ENCODE measurements at regions not wholly inside any gene's neighbourhood (a gene's known extent, or its start where the extent isn't known, plus 50 kb on each side); places are given as distances from the start of the nearest gene placed in this dataset.
A peak's percentile ranks its signal among the peaks of the same experiment; 100 is the strongest.

- Histone ChIP-seq H3K36me3 (ENCODE audit: insufficient read depth in 1 of 2, low read depth in 1 of 2) (no peaks in the 10 kb centered on the region), H3K27ac (peak overlapping the region; percentile 85), H3K9me3 (no peaks in the 10 kb centered on the region), H3K4me3 (peak overlapping the region; percentile 39), H3K27me3 (ENCODE audit: insufficient read depth in 3 of 3, low read length in 2 of 3) (no peaks in the 10 kb centered on the region), H3K4me1 (peaks cover 57% of the 10 kb centered on the region)
- WGBS, 3 donors = 69 to 79% (median 71%) methylated on average over 8 of the region's 8 CpGs
- DNase-seq (no peak), ATAC-seq (peak in 1 of 4 donors; percentile 21)
- TF ChIP-seq CTCF (IDR thresholded peaks at IDR 0.05) = no peak
- intact Hi-C loops (cut with DNase I) = loop anchor here in 1 of 2 donors (2.0 to 5.0 kb wide), 3 partner anchors 41 to 71 kb away; partner anchors contain the start of gene LGALSL
Observed at GRCh38 chr2:64403426-64403825, 50.5 kb upstream of the LGALSL start.

DNA sequence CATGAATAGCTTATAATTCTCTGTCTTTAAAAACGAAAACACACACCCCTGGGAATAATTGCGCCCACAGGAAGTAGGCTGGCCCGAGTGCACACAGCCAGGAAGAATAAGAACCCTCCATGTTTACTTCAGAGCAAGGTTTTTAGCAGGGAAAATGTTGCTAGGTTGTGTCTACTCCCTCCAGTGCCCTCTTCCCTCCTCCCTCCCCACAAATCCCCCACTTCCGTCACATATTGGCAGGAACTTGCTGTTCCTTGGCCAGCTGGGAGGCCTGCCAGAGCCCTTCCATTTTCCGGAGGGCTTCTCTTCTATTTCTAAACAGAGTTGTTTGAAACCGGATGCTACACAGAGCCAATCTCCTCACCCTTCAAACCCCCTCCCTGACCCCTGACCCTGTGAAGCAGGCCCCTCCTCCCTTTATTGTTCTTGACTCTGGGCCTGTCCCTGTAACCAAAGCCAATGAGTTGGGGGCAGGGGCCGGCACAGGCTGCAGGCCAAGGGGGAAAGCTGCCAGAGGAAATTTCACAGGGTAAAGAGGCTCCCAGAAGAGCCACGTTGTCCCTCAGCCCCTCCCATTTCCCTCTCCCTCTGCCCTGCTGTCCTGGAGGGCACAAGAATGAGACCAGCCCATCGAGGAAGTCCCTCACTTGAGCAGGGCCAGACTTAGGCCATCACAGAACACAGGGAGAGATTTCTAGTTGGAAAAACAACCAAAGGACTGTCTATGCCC is 49.8 kb upstream of the LGALSL start:
- peaks cover 57% of the 10 kb centered on the region for H3K4me1 ChIP-seq
- H3K4me3 ChIP-seq = peak overlapping the region; percentile 39
- H3K27me3 ChIP-seq (ENCODE audit: insufficient read depth in 3 of 3, low read length in 2 of 3) = no peaks in the 10 kb centered on the region
- WGBS, 3 donors = 0 to 4% (median 3%) methylated on average over 9 of the region's 9 CpGs
- intact Hi-C loops (cut with DNase I) = loop anchor here in 1 of 2 donors (5.0 kb wide), 2 partner anchors 42 to 72 kb away; no protein-coding TSS in a partner anchor
- peak overlapping the region; percentile 85 for H3K27ac ChIP-seq
- no peak for TF ChIP-seq CTCF (IDR thresholded peaks at IDR 0.05)
- no peaks in the 10 kb centered on the region for H3K36me3 ChIP-seq (ENCODE audit: insufficient read depth in 1 of 2, low read depth in 1 of 2)
- peak; percentile 67 to 84 (median 71) for ATAC-seq
- peak; percentile 86 to 92 for DNase-seq
- H3K9me3 ChIP-seq = no peaks in the 10 kb centered on the region
